GM18508 (cell line): ENCODE measurements at regions not wholly inside any gene's neighbourhood (a gene's known extent, or its start where the extent isn't known, plus 50 kb on each side); places are given as distances from the start of the nearest gene placed in this dataset.
A peak's percentile ranks its signal among the peaks of the same experiment; 100 is the strongest.

Experiments used
- ATAC-seq: cut with Tn5 transposase; IDR thresholded peaks from one replicate; pipeline ENCODE4 v1.9.1; 2021; ENCODE audit warnings: moderate number of reproducible peaks; ENCODE audit not compliant: insufficient read depth, unreplicated experiment

DNA sequence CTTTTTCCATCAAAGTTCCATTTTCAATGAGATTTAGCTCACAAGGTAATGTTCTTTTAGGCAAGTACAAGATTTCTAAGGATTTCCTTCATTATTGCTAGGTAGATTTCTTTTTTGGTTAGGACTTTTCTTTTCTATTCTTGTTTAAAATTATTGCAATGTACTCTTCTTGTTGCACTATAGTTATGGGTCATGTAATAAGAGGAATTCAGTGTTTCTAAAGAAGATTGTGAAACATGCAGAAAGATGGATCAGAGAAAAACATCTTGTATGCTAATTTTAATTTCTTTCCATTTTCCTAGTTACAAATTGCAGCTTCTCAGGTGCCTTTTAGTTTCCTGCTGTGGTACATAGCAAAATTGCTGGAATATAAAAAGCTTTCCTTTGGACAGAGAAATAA is 56.1 kb downstream of the BTG1 start:
- ATAC-seq = no peak

DNA sequence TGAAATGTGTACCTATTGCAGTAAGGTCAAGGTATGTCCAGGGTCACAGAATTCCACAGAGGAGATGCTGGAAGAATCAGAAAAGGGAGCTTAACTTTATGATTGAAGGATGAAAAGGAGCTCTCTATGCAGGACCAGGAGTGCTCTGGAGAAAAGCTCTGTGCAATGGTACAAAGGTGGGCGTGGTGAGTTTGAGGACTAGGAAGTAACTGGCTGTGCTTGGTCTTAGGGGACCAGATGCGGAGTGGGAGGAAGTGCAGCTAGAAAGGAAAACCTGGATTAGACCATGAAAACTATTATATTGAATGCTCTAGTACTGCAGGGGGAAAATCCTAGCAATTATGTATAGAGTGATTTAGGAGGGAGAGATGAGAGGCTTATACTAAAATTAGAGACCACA is 56.8 kb downstream of the BTG1 start:
- no peak for ATAC-seq

- ATAC-seq = no peak
Measured at GRCh38 chr12:92085736-92086040, 60.0 kb downstream of the BTG1 start.

GRCh38 chr12:92085040-92085735 is 60.5 kb downstream of the BTG1 start:
- ATAC-seq = no peak

- ATAC-seq = no peak
Measured at GRCh38 chr12:92080911-92081285, 64.7 kb downstream of the BTG1 start.

GRCh38 chr12:92079054-92079385 is 66.6 kb downstream of the BTG1 start:
- ATAC-seq = no peak

GRCh38 chr12:92078167-92079053 is 67.2 kb downstream of the BTG1 start:
- no peak for ATAC-seq

GRCh38 chr12:92077530-92077929 is 68.1 kb downstream of the BTG1 start:
- no peak for ATAC-seq

DNA sequence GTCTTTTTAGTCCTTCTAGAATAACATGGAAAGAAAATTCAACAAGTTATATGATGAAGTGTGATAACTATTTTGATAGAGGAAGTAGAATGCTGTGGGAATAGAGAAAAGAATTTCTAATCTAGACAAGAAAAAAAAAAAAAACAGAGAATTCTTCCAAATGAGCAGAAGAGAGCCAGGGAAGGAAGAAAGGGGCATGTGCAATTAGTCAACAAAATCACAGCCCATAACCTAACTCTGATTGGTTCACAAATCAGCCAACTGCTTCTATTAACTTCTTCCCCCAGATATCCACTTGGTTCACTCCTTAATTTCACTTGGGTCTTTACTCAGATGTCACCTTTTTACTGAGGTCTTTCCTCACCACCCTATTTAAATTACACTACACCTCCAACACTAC is 69.5 kb downstream of the BTG1 start:
- ATAC-seq = no peak

- no peak for ATAC-seq
Measured at GRCh38 chr12:92075425-92075914, 70.2 kb downstream of the BTG1 start.

DNA sequence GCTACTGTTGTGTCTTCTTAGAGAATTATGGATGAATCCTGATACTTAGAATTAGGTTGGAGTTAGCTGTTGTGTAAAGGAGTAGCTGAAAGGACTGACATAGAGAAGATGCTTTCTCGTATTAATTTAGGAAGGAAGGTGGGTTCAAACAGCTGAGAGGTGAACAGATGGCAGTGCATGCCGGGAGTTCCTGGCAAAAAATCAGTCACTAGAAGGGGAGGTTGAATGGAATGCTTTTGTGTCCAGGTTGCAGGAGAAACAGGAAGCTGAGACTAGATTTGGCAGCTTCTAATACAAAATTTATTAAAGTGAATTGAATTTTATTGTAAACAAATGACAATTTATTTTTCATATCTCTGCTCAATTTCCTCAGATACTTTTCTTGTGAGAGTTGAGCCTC is 70.8 kb downstream of the BTG1 start:
- ATAC-seq = no peak

DNA sequence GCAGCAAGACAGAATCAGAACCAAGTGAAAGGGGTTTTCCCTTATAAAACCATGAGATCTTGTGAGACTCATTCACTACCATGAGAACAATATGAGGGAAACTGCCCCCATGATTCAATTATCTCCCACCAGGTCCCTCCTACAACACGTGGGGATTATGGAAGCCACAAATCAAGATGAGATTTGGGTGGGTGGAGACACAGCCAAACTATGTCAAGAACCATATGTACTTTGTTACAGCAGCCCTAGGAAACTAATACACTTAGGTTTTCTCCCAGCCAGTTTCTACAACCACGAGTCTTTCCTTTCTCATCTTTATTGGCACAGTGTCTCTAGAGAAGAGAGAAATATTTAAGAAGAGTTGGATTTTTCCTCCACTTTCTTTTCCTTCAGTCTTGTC is 72.6 kb downstream of the BTG1 start:
- ATAC-seq = no peak

DNA sequence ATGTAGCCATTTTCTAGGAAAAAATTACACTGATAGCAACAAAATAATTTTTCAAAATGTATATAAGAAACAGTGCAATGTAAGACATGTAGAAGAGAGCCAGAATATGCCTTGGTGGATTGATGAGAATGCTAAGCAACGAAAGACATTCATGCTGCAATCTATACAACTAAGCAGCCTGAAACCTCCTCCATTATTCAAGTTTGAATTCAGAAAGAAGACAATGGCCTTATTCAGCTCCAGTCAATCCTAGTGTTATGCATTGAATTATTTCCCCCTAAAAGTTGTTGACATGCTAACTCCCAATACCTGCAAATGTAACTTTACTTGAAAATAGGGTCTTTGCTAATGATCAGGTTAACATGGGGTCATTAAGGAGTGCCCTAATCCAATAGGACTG is 73.5 kb downstream of the BTG1 start:
- no peak for ATAC-seq

DNA sequence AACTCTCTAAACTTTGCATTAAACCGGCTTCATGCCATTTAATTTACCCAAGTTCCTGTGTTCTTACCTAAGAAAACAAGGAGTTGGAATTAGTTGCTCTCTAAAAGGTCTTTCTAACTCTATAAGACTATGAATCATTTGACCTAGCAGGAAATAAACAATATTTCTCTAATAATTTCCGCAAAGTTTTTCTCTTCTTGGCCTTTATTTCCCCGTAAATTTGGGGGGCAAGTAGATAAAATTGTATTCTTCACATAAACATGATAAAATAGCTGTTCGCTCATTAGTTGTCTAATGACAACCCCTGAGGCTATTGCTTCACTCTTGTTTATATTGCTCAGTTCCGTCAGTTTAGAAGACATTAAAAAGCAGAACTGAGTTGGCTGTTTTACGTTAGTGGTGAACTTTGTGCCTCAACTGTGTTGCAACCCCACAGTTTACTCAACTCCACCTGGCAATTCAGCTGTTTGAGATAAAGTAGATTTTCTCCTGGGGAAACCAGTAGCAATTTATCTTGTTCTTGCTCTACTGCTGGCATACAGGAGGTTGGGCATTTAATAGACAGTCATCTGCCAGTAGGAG is 74.7 kb downstream of the BTG1 start:
- no peak for ATAC-seq

- peak; percentile 49 for ATAC-seq
Measured at GRCh38 chr12:92070054-92070863, 75.4 kb downstream of the BTG1 start.

DNA sequence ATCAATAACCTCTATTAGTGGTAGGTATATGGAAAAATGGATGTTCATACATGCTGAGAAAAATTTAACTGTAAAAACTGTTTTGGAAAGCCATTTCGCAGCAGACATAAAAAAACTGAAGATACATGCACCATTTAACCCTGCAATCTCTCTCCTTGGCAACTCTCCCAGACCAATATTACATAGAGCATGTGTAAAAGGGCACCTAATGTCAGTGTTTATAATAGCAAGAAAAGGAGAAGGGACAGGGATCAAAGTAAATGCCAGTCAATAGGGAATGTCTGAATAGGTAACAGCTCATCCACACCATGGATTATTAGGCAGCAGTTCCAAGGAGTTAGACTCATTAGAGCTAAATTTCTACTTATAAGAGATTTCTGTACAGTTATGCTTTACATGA is 77.2 kb downstream of the BTG1 start:
- no peak for ATAC-seq

DNA sequence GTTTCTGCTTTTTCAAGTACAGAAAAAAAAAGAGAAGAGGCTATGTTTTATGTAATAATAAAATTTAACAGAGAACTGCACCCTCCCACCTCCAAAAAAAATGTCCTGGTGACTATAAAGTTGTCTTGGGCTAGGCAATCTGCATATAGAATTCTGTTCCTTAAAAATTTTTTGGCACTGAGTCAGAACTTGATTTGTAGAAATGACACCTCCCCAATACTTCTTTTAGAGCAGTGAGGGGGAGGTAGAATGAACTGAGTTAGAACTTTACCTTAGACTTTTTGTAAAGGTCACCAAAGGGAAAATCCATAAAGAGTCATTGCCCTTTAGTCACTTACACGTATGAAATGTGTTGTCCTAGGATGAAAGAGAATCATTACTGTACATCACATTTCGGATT is 80.0 kb downstream of the BTG1 start:
- ATAC-seq = no peak

DNA sequence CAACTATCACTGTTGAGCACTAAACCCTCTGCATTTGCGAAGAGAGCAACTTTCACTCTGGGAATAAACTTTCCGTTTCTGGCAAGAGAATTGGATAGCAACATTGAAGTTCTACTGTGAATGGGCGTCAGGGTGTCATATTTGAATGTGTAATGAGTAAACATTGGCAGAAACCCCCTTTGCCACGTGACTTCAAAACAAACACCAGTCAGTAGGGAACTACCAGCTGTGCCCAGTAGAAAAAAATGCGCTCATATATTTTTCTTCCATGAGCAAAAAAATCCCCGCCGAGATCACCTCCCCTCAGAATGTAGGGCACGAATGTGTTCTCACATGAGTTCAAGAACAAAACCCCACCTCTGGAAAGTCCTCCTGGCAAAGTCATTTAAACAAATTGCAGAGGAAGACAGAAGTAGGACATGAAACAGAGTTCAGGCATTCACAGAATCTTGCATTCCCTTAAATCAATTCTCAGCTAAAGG is 80.6 kb downstream of the BTG1 start:
- ATAC-seq = peak; percentile 66

- ATAC-seq = no peak
Measured at GRCh38 chr12:92064422-92064821, 81.2 kb downstream of the BTG1 start.

DNA sequence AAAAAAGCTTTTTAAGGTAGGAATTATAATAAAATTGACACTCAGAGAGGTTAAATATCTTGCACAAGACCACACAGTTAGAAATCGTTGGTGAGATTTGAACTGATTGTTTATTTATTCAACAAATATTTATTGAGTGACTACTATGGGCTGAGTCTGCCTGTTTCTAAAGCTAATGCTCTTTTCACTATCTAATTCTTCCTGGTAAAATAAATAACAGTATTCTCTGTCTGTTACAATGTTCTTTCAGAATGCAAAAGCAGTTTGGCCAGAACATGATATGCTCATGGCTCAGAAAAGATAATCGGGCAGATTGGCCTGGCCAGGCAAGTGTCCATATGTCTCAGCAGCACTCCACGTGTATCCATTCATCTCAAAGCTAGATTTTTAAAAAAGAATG is 82.0 kb downstream of the BTG1 start:
- ATAC-seq = no peak
